ENCODE measurements at regions not wholly inside any gene's neighbourhood (a gene's known extent, or its start where the extent isn't known, plus 50 kb on each side); places are given as distances from the start of the nearest gene placed in this dataset.

DNA sequence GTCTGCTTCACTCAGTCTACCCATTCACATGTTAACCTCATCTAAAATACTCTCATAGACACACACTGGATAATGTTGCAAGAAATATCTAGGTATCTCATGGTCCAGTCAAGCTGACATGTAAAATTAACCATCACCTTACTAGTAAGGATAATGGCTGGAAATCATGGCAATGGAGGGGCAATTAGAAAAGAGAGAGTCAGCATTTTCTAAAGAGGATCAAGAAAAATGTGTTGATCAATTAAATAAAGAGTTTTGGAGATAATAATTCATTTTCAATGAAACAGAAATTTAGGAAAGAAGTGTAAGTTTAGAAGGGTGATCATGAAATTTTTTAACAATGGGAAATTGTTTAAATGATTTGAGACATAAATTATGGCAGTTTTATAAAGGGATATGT, 1914.1 kb upstream of the IGFBP7 start:
- TF ChIP-seq, protein P1, sequence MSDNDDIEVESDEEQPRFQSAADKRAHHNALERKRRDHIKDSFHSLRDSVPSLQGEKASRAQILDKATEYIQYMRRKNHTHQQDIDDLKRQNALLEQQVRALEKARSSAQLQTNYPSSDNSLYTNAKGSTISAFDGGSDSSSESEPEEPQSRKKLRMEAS (IDR thresholded peaks at IDR 0.05; ENCODE audit: insufficient read depth, insufficient read length), result no peak
- TF ChIP-seq POLR2A (IDR thresholded peaks at IDR 0.05; ENCODE audit: low read depth, low read length) (no peak), EZH2 (IDR thresholded peaks at IDR 0.05; ENCODE audit: borderline replicate concordance, low read depth, low read length, severe bottlenecking) (no peak)
- TF ChIP-seq, protein P2, sequence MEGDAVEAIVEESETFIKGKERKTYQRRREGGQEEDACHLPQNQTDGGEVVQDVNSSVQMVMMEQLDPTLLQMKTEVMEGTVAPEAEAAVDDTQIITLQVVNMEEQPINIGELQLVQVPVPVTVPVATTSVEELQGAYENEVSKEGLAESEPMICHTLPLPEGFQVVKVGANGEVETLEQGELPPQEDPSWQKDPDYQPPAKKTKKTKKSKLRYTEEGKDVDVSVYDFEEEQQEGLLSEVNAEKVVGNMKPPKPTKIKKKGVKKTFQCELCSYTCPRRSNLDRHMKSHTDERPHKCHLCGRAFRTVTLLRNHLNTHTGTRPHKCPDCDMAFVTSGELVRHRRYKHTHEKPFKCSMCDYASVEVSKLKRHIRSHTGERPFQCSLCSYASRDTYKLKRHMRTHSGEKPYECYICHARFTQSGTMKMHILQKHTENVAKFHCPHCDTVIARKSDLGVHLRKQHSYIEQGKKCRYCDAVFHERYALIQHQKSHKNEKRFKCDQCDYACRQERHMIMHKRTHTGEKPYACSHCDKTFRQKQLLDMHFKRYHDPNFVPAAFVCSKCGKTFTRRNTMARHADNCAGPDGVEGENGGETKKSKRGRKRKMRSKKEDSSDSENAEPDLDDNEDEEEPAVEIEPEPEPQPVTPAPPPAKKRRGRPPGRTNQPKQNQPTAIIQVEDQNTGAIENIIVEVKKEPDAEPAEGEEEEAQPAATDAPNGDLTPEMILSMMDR (IDR thresholded peaks at IDR 0.05; ENCODE audit: extremely low read depth in 1 of 2, insufficient read depth in 1 of 2, low read depth in 1 of 2, low read length in 2 of 2), result no peak
